GM12865 (cell line): ENCODE measurements at regions not wholly inside any gene's neighbourhood (a gene's known extent, or its start where the extent isn't known, plus 50 kb on each side); places are given as distances from the start of the nearest gene placed in this dataset.

Experiments
- DNase-seq: peaks from one replicate; pipeline ENCODE4 v3.0.0; 2010; ENCODE audit warnings: low read depth
- H3K4me3 ChIP-seq: 2 replicates; pipeline ENCODE4 v1.5.1; 2011; ENCODE audit warnings: mild to moderate bottlenecking, low read depth, low read length, control low read depth
- CTCF ChIP-seq: IDR thresholded peaks from 2 replicates; pipeline ENCODE4 v1.5.1; 2011; ENCODE audit warnings: low read length, control low read depth, low read depth, inconsistent platforms; ENCODE audit not compliant: insufficient read depth; ENCODE audit errors: missing control alignments

- no peak for DNase-seq
- H3K4me3 ChIP-seq, result no peak overlapping the region
- no peak for TF ChIP-seq CTCF
Observed at GRCh38 chr2:145687442-145688134, 1167.7 kb upstream of the ZEB2 start.

- no peak for TF ChIP-seq CTCF
- H3K4me3 ChIP-seq, result no peak overlapping the region
- DNase-seq, result no peak
Observed at GRCh38 chr2:145685383-145686050, 1165.6 kb upstream of the ZEB2 start.

- DNase-seq, result no peak
- no peak overlapping the region for H3K4me3 ChIP-seq
- no peak for TF ChIP-seq CTCF
Observed at GRCh38 chr2:145682546-145683157, 1162.7 kb upstream of the ZEB2 start.

- no peak for TF ChIP-seq CTCF
- no peak for DNase-seq
- H3K4me3 ChIP-seq, result no peak overlapping the region
Observed at GRCh38 chr2:145680276-145680675, 1160.4 kb upstream of the ZEB2 start.

- H3K4me3 ChIP-seq, result no peak overlapping the region
- no peak for DNase-seq
- no peak for TF ChIP-seq CTCF
Observed at GRCh38 chr2:145677371-145677770, 1157.5 kb upstream of the ZEB2 start.

- no peak overlapping the region for H3K4me3 ChIP-seq
- no peak for DNase-seq
- no peak for TF ChIP-seq CTCF
Observed at GRCh38 chr2:145674705-145675104, 1154.8 kb upstream of the ZEB2 start.
